SU-DHL-6 (cell line): ENCODE measurements at regions not wholly inside any gene's neighbourhood (a gene's known extent, or its start where the extent isn't known, plus 50 kb on each side); places are given as distances from the start of the nearest gene placed in this dataset.

Experiments
- H2AFZ ChIP-seq: fragments of 200-600 bp; sonication (generic); 2 replicates; pipeline ENCODE4 v1.6.1; 2014; ENCODE audit warnings: low read depth, mild to moderate bottlenecking, moderate library complexity, mixed read lengths, antibody characterized with exemption, low read length; ENCODE audit not compliant: severe bottlenecking
- H3F3A ChIP-seq: fragments of 200-600 bp; shearing (Covaris generic); 2 replicates; pipeline ENCODE4 v1.6.0; 2016; ENCODE audit warnings: antibody characterized with exemption, mild to moderate bottlenecking; ENCODE audit not compliant: insufficient read depth
- H3K27ac ChIP-seq: fragments of 200-600 bp; sonication (generic); 2 replicates; pipeline ENCODE4 v1.5.1; 2016; ENCODE audit warnings: low read depth, mild to moderate bottlenecking, low read length, moderate library complexity, mixed read lengths
- H3K27me3 ChIP-seq: fragments of 200-600 bp; sonication (generic), shearing (Covaris generic); 2 replicates; pipeline ENCODE4 v1.6.0; 2014; ENCODE audit warnings: mild to moderate bottlenecking, low read length
- H3K36me3 ChIP-seq: fragments of 200-600 bp; sonication (generic); 2 replicates; pipeline ENCODE4 v1.6.1; 2014; ENCODE audit warnings: mild to moderate bottlenecking, low read length, mixed read lengths
- H3K4me2 ChIP-seq: fragments of 300-600, 200-600 bp; shearing (Covaris generic), sonication (generic); 2 replicates; pipeline ENCODE4 v1.6.0; 2014; ENCODE audit warnings: low read length, low read depth, mild to moderate bottlenecking; ENCODE audit not compliant: poor library complexity, severe bottlenecking
- H3K4me3 ChIP-seq: fragments of 200-600 bp; sonication (generic); 2 replicates; pipeline ENCODE4 v1.5.1; 2014; ENCODE audit warnings: antibody characterized with exemption, low read length, mild to moderate bottlenecking, mixed read lengths; ENCODE audit not compliant: insufficient read depth, poor library complexity, severe bottlenecking
- H3K79me2 ChIP-seq: fragments of 200-600 bp; sonication (generic); 2 replicates; pipeline ENCODE4 v1.6.1; 2014; ENCODE audit warnings: mild to moderate bottlenecking, low read length, moderate library complexity; ENCODE audit not compliant: insufficient read depth
- H3K9ac ChIP-seq: fragments of 200-600 bp; sonication (generic); 2 replicates; pipeline ENCODE4 v1.7.0; 2014; ENCODE audit warnings: mild to moderate bottlenecking, low read length
- H3K9me2 ChIP-seq: fragments of 200-600 bp; sonication (generic); replicated peaks from 2 replicates; pipeline ENCODE4 v1.6.1; 2014; ENCODE audit warnings: low read length; ENCODE audit not compliant: insufficient read depth
- H3K9me3 ChIP-seq: fragments of 200-600 bp; sonication (generic); 2 replicates; pipeline ENCODE4 v1.6.1; 2014; ENCODE audit warnings: low read length, mixed read lengths; ENCODE audit not compliant: insufficient read depth
- H4K20me1 ChIP-seq: fragments of 200-600 bp; sonication (generic); 2 replicates; pipeline ENCODE4 v1.6.1; 2014; ENCODE audit warnings: low read depth, mild to moderate bottlenecking, antibody characterized with exemption, low read length, moderate library complexity, mixed read lengths
- EZH2phosphoT487 ChIP-seq: fragments of 200-600 bp; sonication (generic), shearing (Covaris generic); conservative IDR thresholded peaks from 2 replicates; pipeline ENCODE4 v1.6.1; 2018; ENCODE audit warnings: mild to moderate bottlenecking, antibody characterized with exemption, low read length, moderate library complexity, mixed read lengths
- TF ChIP-seq, protein P1 (sequence below): fragments of 200-600 bp; sonication (generic); IDR thresholded peaks from one replicate; pipeline ENCODE4 v1.5.1; 2017; ENCODE audit warnings: antibody characterized with exemption, mild to moderate bottlenecking, low read length, moderate library complexity; ENCODE audit not compliant: insufficient read depth, poor library complexity, severe bottlenecking

DNA sequence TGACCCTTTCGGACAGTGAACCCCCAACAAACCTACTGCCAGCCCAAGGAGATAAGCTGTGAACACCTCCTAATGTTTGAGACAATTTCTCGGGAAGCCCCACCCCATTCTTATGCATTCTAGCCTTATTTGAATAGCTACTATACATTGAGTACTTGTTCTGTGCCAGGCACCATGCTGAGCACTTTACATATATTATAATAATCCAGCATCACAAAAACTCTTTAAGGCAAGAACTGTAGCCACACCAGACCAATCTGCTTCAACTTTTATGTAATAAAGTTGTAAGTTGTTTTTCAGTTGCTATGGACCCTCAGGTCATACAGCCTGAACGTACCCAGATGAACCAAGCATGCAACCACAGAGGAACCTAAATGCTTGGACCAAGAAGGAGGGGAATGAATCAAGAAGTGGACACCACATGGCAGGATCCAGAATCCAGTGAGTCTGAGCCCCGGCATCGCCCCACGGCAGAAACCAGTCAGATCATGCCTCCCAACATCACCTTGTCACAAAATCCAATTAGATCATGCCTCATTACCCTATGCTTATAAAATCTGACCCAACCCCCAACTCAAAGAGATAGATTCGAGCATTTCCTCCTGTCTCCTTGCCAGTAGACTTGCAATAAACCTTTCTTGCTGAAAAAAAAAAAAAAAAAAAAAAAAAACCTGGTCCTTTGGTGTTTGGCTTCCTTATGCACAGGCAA is 225.0 kb downstream of the QDPR start:
- Histone ChIP-seq H4K20me1 (no peaks in the 10 kb centered on the region), H2AFZ (no peak overlapping the region), H3K9ac (no peak overlapping the region), H3K27ac (no peak overlapping the region), H3F3A (no peaks in the 10 kb centered on the region), H3K4me2 (no peak overlapping the region), H3K9me2 (no peaks in the 10 kb centered on the region), H3K36me3 (no peaks in the 10 kb centered on the region), H3K79me2 (no peaks in the 10 kb centered on the region), H3K27me3 (no peaks in the 10 kb centered on the region), H3K9me3 (no peaks in the 10 kb centered on the region), H3K4me3 (no peak overlapping the region)
- TF ChIP-seq, protein P1, sequence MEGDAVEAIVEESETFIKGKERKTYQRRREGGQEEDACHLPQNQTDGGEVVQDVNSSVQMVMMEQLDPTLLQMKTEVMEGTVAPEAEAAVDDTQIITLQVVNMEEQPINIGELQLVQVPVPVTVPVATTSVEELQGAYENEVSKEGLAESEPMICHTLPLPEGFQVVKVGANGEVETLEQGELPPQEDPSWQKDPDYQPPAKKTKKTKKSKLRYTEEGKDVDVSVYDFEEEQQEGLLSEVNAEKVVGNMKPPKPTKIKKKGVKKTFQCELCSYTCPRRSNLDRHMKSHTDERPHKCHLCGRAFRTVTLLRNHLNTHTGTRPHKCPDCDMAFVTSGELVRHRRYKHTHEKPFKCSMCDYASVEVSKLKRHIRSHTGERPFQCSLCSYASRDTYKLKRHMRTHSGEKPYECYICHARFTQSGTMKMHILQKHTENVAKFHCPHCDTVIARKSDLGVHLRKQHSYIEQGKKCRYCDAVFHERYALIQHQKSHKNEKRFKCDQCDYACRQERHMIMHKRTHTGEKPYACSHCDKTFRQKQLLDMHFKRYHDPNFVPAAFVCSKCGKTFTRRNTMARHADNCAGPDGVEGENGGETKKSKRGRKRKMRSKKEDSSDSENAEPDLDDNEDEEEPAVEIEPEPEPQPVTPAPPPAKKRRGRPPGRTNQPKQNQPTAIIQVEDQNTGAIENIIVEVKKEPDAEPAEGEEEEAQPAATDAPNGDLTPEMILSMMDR: no peak
- TF ChIP-seq EZH2phosphoT487: no peak

DNA sequence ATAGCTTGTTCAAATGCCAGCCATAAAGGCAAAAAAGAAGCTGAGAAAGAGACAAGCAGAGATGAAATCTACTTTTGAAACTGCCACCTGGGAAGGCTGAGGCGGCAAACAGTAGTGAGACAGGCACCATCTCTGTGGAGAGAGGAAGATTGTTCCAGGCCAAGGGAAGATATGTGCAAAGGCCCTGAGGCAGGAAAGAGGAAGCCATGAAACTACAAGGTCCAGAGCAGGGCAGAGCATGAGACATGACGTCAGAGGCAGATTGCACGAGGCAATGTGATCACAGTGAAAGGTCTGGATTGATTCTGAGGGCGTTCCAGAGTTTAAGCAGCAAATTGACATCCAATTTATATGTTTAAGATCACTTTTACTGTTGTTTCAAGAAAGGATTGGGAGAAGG is 226.1 kb downstream of the QDPR start:
- H3K79me2 ChIP-seq: no peaks in the 10 kb centered on the region

DNA sequence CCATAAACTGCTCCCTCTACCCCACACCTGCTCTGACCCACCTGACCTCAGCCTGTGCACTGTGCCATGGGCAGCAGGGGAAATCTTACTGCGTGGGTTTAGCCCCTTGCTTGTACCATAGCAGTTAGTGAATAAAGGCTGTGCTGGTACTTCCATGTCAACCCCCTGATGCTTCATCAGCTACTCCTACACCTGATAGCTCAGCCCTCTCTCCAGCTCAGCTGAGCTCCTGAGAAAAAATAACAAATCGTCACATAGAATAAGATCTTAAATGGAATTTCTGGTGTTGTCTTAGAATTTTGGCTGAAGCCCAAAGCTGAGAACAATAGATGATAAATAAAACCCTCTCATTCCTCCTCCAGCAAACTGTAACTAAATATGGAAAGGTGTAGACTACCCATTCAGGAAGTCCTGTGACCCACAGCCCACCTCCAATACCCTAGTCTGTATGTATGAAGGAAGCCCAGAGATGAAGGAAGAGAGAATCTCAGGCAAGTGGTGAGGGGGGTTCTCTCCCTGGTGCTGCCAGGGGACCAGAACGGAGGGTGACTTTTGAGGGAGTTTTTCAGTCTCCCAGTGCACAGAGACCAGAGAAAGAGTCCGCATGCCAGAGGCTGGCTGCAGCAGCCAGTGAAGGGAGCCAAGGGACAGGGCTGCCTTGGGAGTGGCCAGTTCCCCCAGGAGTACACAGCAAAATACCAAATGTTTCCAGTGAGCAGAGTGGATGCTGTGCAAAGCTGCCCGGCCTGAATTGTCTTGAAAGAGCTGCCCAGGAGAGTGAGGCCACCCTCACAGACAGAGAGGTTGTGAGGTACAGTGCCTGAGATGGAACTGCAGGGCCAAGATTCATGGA is 227.3 kb downstream of the QDPR start:
- no peak overlapping the region for H3K27ac ChIP-seq
- TF ChIP-seq, protein P1: no peak
- no peak for TF ChIP-seq EZH2phosphoT487

More for the DNA sequence above, 226.1 kb downstream of the QDPR start:
- Histone ChIP-seq H3K9me3 (no peaks in the 10 kb centered on the region), H3K9ac (no peak overlapping the region), H3K4me3 (no peak overlapping the region), H3K9me2 (no peaks in the 10 kb centered on the region), H2AFZ (no peak overlapping the region), H3K36me3 (no peaks in the 10 kb centered on the region), H3K27ac (no peak overlapping the region), H3F3A (no peaks in the 10 kb centered on the region), H3K27me3 (no peaks in the 10 kb centered on the region), H4K20me1 (no peaks in the 10 kb centered on the region), H3K4me2 (no peak overlapping the region)
- TF ChIP-seq, protein P1: no peak
- no peak for TF ChIP-seq EZH2phosphoT487

More for the DNA sequence above, 227.3 kb downstream of the QDPR start:
- H3K9ac ChIP-seq: no peak overlapping the region
- no peaks in the 10 kb centered on the region for H3K79me2 ChIP-seq
- no peak overlapping the region for H3K4me3 ChIP-seq
- no peak overlapping the region for H2AFZ ChIP-seq
- no peaks in the 10 kb centered on the region for H3K36me3 ChIP-seq
- H3K9me3 ChIP-seq: no peaks in the 10 kb centered on the region
- H3K4me2 ChIP-seq: no peak overlapping the region
- H3K9me2 ChIP-seq: no peaks in the 10 kb centered on the region
- no peaks in the 10 kb centered on the region for H4K20me1 ChIP-seq
- no peaks in the 10 kb centered on the region for H3K27me3 ChIP-seq
- no peaks in the 10 kb centered on the region for H3F3A ChIP-seq
